AML-193 (cell line): ENCODE measurements at regions not wholly inside any gene's neighbourhood (a gene's known extent, or its start where the extent isn't known, plus 50 kb on each side); places are given as distances from the start of the nearest gene placed in this dataset.

Source experiments
- DNase-seq, 2 experiments: peaks; one replicate each; lab custom pipeline; 2025; lab: John Stamatoyannopoulos, UW

- no peak for DNase-seq
Measured at GRCh38 chr20:24181151-24181550, 192.6 kb upstream of the GGTLC1 start.

- DNase-seq, result no peak
Measured at GRCh38 chr20:24169256-24169655, 180.7 kb upstream of the GGTLC1 start.

GRCh38 chr20:24166412-24166811 is 177.8 kb upstream of the GGTLC1 start:
- DNase-seq, result no peak

GRCh38 chr20:24166123-24166381 is 177.5 kb upstream of the GGTLC1 start:
- no peak for DNase-seq

GRCh38 chr20:24165301-24166122 is 176.9 kb upstream of the GGTLC1 start:
- no peak for DNase-seq

- peak in 1 of 2 experiments; percentile 15 for DNase-seq
Measured at GRCh38 chr20:24164360-24164759, 175.8 kb upstream of the GGTLC1 start.

- no peak for DNase-seq
Measured at GRCh38 chr20:24163506-24163905, 174.9 kb upstream of the GGTLC1 start.

GRCh38 chr20:24160563-24161281 is 172.1 kb upstream of the GGTLC1 start:
- DNase-seq, result peak; percentile 13 to 25

- DNase-seq, result no peak
Measured at GRCh38 chr20:24158281-24158680, 169.7 kb upstream of the GGTLC1 start.

GRCh38 chr20:24157213-24157612 is 168.6 kb upstream of the GGTLC1 start:
- DNase-seq, result no peak

GRCh38 chr20:24153101-24154040 is 164.8 kb upstream of the GGTLC1 start:
- DNase-seq, result no peak

GRCh38 chr20:24151621-24152294 is 163.2 kb upstream of the GGTLC1 start:
- no peak for DNase-seq

GRCh38 chr20:24150406-24150805 is 161.8 kb upstream of the GGTLC1 start:
- DNase-seq, result no peak

GRCh38 chr20:24149881-24150307 is 161.3 kb upstream of the GGTLC1 start:
- no peak for DNase-seq

GRCh38 chr20:24149175-24149574 is 160.6 kb upstream of the GGTLC1 start:
- no peak for DNase-seq

- DNase-seq, result peak; percentile 24 to 44
Measured at GRCh38 chr20:24148372-24148771, 159.8 kb upstream of the GGTLC1 start.

GRCh38 chr20:24147961-24148360 is 159.4 kb upstream of the GGTLC1 start:
- no peak for DNase-seq

- no peak for DNase-seq
Measured at GRCh38 chr20:24147479-24147878, 158.9 kb upstream of the GGTLC1 start.

GRCh38 chr20:24146231-24146634 is 157.7 kb upstream of the GGTLC1 start:
- DNase-seq, result no peak

GRCh38 chr20:24144371-24144770 is 155.8 kb upstream of the GGTLC1 start:
- DNase-seq, result no peak

- DNase-seq, result no peak
Measured at GRCh38 chr20:24141111-24141510, 152.5 kb upstream of the GGTLC1 start.

- no peak for DNase-seq
Measured at GRCh38 chr20:24139846-24140245, 151.3 kb upstream of the GGTLC1 start.
